ENCODE measurements at regions not wholly inside any gene's neighbourhood (a gene's known extent, or its start where the extent isn't known, plus 50 kb on each side); places are given as distances from the start of the nearest gene placed in this dataset.
A peak's percentile ranks its signal among the peaks of the same experiment; 100 is the strongest.

GRCh38 chr5:103434057-103434456, 128.5 kb downstream of the NUDT12 start:
- FAIRE-seq (no peak), DNase-seq (ENCODE audit: low spot score in 2 of 2) (no peak)

GRCh38 chr5:103433211-103433610, 129.4 kb downstream of the NUDT12 start:
- FAIRE-seq (no peak), DNase-seq (ENCODE audit: low spot score in 2 of 2) (no peak)

- DNase-seq (ENCODE audit: low spot score in 2 of 2) (no peak), FAIRE-seq (no peak)
Measured at GRCh38 chr5:103428923-103429322, 133.7 kb downstream of the NUDT12 start.

GRCh38 chr5:103428411-103428871, 134.1 kb downstream of the NUDT12 start:
- DNase-seq (ENCODE audit: low spot score in 2 of 2) (peak in 1 of 2 donors; percentile 10), FAIRE-seq (no peak)

GRCh38 chr5:103427326-103427725, 135.3 kb downstream of the NUDT12 start:
- no peak for FAIRE-seq
- no peak for DNase-seq (ENCODE audit: low spot score in 2 of 2)

- DNase-seq (ENCODE audit: low spot score in 2 of 2) (no peak), FAIRE-seq (no peak)
Measured at GRCh38 chr5:103425686-103426454, 136.7 kb downstream of the NUDT12 start.

GRCh38 chr5:103424453-103425205, 138.0 kb downstream of the NUDT12 start:
- DNase-seq (ENCODE audit: low spot score in 2 of 2), result no peak

GRCh38 chr5:103424026-103424425, 138.6 kb downstream of the NUDT12 start:
- no peak for DNase-seq (ENCODE audit: low spot score in 2 of 2)
- no peak for FAIRE-seq

More at GRCh38 chr5:103424453-103425205, 138.0 kb downstream of the NUDT12 start:
- no peak for FAIRE-seq

GRCh38 chr5:103422756-103423155, 139.8 kb downstream of the NUDT12 start:
- FAIRE-seq (no peak), DNase-seq (ENCODE audit: low spot score in 2 of 2) (no peak)

GRCh38 chr5:103414604-103415003, 148.0 kb downstream of the NUDT12 start:
- FAIRE-seq, result no peak
- DNase-seq (ENCODE audit: low spot score in 2 of 2), result no peak

GRCh38 chr5:103411711-103412110, 150.9 kb downstream of the NUDT12 start:
- FAIRE-seq (no peak), DNase-seq (ENCODE audit: low spot score in 2 of 2) (no peak)

GRCh38 chr5:103410172-103410571, 151.6 kb downstream of the MACIR start:
- FAIRE-seq (no peak), DNase-seq (ENCODE audit: low spot score in 2 of 2) (no peak)

GRCh38 chr5:103409013-103409670, 150.6 kb downstream of the MACIR start:
- FAIRE-seq (no peak), DNase-seq (ENCODE audit: low spot score in 2 of 2) (no peak)

- DNase-seq (ENCODE audit: low spot score in 2 of 2) (no peak), FAIRE-seq (no peak)
Measured at GRCh38 chr5:103408408-103408807, 149.8 kb downstream of the MACIR start.

- FAIRE-seq, result no peak
- DNase-seq (ENCODE audit: low spot score in 2 of 2), result no peak
Measured at GRCh38 chr5:103407402-103407801, 148.8 kb downstream of the MACIR start.

- no peak for DNase-seq (ENCODE audit: low spot score in 2 of 2)
- peak; percentile 86 for FAIRE-seq
Measured at GRCh38 chr5:103404483-103404882, 145.9 kb downstream of the MACIR start.

- FAIRE-seq (no peak), DNase-seq (ENCODE audit: low spot score in 2 of 2) (no peak)
Measured at GRCh38 chr5:103402851-103403250, 144.3 kb downstream of the MACIR start.

- FAIRE-seq, result no peak
Measured at GRCh38 chr5:103397739-103398581, 139.4 kb downstream of the MACIR start.

GRCh38 chr5:103394676-103395075, 136.1 kb downstream of the MACIR start:
- no peak for FAIRE-seq
- no peak for DNase-seq (ENCODE audit: low spot score in 2 of 2)

More at GRCh38 chr5:103397739-103398581, 139.4 kb downstream of the MACIR start:
- no peak for DNase-seq (ENCODE audit: low spot score in 2 of 2)

GRCh38 chr5:103393101-103393754, 134.7 kb downstream of the MACIR start:
- FAIRE-seq (no peak), DNase-seq (ENCODE audit: low spot score in 2 of 2) (no peak)
